ENCODE measurements at regions not wholly inside any gene's neighbourhood (a gene's known extent, or its start where the extent isn't known, plus 50 kb on each side); places are given as distances from the start of the nearest gene placed in this dataset.

GRCh38 chr2:4465671-4466070, 762.3 kb downstream of the DCDC2C start:
- TF ChIP-seq, protein P1, sequence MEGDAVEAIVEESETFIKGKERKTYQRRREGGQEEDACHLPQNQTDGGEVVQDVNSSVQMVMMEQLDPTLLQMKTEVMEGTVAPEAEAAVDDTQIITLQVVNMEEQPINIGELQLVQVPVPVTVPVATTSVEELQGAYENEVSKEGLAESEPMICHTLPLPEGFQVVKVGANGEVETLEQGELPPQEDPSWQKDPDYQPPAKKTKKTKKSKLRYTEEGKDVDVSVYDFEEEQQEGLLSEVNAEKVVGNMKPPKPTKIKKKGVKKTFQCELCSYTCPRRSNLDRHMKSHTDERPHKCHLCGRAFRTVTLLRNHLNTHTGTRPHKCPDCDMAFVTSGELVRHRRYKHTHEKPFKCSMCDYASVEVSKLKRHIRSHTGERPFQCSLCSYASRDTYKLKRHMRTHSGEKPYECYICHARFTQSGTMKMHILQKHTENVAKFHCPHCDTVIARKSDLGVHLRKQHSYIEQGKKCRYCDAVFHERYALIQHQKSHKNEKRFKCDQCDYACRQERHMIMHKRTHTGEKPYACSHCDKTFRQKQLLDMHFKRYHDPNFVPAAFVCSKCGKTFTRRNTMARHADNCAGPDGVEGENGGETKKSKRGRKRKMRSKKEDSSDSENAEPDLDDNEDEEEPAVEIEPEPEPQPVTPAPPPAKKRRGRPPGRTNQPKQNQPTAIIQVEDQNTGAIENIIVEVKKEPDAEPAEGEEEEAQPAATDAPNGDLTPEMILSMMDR (IDR thresholded peaks at IDR 0.05): no peak
- no peak for TF ChIP-seq ZFX (IDR thresholded peaks at IDR 0.05; ENCODE audit: borderline replicate concordance)
